ENCODE measurements at regions not wholly inside any gene's neighbourhood (a gene's known extent, or its start where the extent isn't known, plus 50 kb on each side); places are given as distances from the start of the nearest gene placed in this dataset.
A peak's percentile ranks its signal among the peaks of the same experiment; 100 is the strongest.
"Not testable (repeated sequence)": the region's sequence is repeated elsewhere in the genome, so short reads cannot be mapped to it uniquely, and the experiment has no call there.

DNA sequence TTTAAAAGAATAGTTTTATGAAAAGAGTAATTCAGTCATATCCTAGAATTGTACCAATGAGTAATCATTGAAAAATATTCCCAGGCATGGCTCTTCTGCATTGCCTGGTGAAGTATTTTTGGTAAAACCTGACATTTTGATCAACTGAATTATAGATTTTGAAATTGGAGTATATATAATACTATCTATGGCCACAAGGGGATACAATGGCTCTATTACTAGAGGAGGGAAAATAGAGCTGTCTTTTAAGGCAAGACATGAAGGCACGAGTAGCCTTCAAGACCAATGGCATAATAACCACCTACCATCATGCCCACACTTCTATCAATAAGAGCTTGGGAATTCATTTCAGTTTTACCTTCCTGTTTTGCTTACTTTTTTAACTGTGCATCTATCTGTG is 1241.4 kb upstream of the TMEM132C start:
- no peak for DNase-seq

DNA sequence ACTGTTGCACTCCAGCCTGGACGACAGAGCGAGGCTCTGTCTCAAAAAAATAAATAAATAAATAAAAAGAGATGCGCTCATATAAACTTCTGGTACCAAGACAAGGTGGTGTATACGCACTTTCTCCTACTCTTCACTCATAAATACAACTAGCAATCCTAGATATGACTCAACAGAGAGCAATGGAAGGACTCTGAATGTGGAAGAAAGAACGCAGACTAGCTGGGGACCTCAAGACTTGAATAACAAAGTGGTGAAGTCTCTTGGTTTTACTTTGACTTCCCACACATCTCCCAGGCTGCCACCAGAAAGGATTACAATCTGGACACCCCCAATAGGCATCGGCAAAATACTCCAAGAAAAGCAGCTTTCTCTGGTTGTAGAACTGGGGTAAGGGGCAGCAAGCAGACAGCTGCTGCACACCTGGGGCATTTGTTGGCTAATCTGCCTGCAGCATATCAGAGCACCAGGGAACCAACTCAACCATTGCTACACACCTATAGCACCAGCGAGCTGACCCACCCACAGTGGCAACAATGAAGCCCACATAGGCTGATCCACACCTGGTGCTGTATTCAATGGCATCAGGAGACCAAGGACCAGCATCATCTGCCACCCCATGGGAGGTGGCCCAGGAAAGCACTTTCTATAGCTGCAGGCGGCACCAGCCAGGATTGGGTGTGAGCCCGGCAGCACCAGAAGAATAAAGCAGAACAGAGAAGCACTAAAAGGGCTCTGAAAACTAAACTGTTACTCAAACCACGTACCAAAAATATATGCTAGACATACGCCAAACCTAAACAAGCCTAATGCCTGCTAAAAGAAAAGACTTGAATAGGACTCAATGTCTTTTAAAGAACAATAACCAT is 1231.7 kb upstream of the TMEM132C start:
- no peak for DNase-seq

DNA sequence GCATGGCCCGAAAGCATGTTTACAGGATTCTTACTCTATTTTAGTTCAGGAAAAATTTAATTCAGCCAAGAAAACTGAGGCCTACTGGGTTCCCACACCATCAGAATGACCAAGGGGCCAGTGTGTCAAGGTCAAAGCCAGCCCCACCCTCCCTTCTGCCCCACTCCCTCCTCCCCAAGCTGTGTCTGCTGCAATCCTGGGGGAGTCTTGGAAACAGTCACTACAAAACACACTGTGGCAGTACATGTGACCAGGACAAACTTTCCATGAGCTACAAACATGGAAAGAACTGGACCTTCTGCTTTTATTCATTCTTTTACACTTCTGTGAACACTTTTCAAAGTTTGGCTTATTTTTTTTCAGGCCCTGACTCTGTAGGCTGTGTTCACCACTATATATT is 1228.8 kb upstream of the TMEM132C start:
- no peak for DNase-seq

DNA sequence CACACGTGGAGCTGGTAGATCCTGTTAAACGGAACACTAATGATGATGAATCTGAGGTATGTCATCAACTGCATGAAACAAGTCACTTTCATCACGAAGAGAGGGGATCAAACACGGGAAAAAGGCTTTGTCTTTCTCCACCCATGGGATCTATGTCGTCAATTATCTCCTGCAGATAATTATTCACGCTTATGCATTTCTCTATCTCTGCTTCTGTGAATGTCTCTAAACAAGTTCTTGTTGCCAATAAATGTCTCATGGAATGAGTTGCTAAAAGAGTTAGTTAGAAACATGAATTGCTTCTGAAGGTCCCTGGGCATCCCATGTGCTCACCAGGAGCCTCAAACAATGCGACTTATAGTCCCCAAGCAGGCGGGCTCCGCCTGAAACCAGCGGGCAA is 1228.2 kb upstream of the TMEM132C start:
- no peak for DNase-seq

DNA sequence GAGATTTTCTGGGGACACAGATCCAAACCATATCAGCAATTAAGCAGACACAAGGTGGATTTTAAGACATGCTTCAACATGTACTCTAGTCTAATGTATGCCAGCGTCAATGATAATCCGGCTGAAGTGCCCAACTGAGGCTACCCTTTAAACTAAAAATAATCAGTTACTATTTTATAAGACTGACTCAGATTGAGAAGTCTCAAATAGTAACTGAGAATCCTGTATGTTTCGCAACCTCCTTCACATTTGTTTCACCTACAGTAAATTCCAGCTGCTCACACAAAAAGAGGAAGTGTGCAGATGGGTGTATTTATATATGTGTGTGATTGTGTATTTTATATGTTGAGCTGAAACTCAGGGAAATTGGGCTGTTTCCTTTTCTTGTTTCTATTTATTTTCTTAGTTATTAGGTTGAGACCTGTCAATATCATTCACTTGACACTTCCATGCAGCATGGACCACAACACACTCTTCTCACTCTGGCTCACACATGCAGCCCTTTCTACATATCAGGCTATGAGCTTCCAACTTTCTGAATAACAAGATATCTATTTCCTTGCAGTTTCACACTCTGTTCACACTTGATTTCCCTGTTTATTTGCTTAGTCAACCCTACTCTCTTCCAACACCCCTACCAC is 1224.9 kb upstream of the TMEM132C start:
- DNase-seq, result no peak

DNA sequence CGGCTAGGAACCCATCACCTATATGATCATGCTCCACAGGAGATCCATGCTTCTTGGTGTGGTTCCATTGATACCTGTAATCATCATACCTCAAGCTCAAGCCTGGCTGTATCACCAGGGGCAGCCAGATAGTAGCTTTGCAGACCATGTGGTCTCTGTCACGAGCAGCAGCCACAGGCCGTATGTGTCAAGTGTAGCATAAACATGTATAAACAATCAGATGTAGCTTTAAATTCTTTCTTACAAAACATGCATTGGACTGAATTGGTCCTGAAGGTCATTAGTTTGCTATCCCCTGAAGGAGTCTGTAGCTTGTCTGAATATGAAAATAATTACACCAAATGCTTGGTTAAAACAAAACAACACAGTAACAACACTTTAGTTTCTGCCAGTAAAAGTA is 1223.2 kb upstream of the TMEM132C start:
- DNase-seq, result no peak

DNA sequence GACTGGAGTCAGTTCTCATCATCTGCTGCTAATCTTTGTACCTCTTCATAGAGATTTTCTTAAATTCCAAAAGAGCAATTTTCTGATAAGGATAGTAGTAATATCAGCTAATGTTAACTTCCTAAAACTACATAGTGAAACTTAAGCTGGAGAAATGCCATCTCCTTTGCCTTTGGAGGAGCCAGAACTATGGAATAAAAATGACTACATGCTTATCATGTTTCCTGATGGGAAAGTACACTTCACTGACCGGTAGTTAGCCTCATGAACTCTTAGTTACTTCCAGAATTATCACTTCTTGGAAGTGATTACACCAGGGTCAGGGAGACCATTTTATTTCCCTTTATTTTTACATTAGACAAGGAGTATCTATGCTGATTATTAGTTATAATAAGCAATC is 1222.1 kb upstream of the TMEM132C start:
- no peak for DNase-seq

DNA sequence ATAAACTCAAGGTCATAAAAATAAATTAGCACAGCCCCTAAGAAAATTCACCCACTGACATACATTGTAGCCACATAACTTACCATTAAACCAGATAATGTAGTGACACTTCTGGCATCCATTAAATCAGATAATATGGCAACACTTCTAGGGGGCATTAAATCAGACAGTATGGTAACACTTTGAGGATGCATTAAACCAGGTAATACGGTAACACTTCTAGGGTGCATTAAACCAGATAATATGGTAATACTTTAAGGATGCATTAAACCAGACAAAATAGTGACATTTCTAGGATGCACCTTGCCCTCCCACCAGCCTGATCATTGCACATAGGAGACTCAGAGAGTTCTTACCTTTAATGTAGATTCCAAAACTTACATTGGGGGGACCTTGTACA is 1220.5 kb upstream of the TMEM132C start:
- no peak for DNase-seq

DNA sequence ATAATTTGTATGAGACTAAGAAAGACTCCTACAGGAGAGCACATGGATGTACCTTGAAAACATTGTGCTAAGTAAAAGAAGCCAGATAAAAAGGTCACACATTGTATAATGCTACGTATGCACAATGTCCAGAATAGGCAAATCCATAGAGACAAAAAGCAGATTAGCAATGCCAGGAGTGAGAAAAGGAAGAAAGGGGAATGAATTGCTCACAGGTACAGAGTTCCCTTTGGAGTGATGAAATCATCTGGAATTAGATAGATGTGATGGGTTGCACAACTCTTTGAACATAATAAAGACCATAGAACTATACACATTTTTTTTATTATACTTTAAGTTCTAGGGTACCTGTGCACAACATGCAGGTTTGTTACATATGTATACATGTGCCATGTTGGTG is 1218.9 kb upstream of the TMEM132C start:
- no peak for DNase-seq

DNA sequence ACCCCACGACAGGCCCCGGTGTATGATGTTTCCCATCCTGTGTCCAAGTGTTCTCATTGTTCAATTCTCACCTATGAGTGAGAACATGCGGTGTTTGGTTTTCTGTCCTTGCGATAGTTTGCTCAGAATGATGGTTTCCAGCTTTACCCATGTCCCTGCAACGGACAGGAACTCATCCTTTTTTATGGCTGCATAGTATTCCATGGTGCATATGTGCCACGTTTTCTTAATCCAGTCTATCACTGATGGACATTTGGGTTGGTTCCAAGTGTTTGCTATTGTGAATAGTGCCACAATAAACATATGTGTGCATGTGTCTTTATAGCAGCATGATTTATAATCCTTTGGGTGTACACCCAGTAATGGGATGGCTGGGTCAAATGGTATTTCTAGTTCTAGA is 1218.4 kb upstream of the TMEM132C start:
- DNase-seq, result not testable (repeated sequence)

DNA sequence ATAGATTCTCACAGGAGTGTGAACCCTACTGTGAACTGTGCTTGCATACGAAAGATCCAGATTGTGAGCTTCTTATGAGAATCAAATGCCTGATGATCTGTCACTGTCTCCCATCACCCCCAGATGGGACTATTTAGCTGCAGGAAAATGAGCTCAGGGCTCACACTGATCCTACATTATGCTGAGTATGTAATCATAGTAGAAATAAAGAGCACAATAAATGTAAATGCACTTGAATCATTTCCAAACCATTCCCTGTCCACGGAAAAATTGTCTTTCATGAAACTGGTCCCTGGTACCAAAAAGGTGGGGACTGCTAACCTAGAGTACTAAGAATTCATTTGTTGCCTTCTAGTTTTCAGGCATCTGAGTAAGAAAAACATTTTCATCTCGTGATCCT is 1215.8 kb upstream of the TMEM132C start:
- no peak for DNase-seq

DNA sequence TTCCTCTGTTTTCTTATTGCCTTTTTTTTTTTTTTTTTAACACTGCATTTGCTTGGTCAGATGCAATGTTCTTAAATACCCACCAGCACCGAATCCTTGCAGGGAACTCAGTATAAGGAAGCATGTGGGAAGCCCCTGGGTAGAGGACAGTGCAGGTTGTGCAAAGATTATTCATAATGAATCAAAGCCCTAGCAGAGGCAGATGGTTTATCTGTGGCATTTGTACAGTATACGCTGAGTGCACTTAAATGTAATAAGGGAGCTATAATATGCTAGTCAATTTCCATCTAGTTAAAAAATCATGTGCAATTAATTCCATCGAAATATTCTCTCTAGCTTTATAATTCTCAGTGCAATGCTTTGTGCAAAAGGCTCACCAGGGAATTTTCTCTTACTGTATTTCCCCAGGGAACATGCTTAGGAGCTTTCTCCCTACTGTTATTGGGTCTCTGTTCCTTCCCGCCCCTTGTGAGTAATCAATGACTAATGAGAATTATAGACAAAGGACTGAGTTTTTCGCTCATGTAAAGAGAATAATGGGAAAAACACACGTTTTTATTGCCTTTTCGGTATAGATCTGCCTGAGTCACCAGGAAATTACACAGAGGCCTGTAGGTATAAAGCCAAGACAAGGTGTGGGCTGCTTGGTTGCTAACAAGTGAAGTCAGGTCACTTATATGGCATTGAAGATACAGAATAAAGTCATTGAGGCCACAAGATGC is 1214.3 kb upstream of the TMEM132C start:
- no peak for DNase-seq

DNA sequence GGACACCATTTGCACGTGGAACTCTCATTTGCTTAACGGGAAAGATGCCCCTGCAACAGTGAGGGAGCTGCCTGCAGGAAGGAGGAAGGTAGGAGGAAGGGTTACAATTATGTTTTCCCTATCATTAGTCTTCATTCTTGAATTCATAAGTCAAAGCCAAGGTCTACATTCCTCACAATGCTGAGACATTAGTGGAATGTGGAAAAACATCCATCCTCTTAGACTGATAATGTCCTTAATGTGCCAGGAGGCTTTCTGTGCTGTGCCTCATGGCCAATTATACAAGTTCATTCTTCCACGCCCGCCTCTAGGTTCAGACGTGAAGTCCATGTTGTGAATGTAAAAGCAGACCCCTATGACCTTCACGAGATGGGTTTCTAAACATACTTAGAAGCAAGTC is 1212.4 kb upstream of the TMEM132C start:
- DNase-seq, result no peak

DNA sequence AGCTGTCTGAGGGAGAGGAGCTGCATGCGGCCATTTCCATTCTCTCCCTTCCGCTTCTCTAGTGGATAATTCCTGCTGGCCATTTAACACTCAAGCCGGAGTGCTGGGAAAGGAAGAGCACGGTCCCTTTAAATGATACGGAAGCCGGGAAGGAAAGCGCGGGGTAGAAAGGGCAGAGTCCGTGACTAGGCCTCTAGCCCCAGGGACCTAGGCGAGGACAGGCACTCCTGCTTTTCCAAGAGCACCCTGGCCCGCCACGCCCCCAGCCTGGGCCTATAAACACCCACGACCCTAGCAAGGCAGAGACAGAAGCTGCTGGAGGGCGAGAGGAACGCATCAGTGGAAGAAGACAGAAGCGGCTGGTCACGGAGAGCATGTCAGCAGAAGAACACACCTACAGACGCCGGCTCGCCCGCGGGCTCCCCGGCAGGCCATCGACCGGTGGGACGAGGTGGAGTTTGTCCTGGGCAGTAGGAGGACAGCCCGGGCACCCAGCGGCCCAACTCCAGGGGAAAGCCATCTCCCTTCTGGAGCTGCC is 1206.6 kb upstream of the TMEM132C start:
- no peak for DNase-seq

DNA sequence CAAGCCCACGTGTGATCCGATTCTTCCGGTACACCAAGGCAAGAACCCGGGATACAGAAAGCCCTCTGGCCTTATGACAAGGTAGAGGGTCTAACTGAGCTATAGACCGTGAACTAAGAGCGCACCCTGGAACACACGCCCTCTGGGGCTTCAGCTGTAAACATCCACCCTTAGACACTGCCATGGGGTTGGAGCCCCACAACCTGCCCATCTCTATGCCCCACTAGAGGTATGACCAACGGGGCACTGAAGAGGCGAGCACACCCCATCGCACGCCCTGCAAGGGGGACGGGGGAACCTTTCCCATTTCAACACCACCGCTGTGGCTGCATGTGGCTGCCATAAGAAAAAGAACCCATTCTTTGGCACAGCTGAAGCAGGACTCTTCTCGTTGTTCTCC is 1206.0 kb upstream of the TMEM132C start:
- no peak for DNase-seq

DNA sequence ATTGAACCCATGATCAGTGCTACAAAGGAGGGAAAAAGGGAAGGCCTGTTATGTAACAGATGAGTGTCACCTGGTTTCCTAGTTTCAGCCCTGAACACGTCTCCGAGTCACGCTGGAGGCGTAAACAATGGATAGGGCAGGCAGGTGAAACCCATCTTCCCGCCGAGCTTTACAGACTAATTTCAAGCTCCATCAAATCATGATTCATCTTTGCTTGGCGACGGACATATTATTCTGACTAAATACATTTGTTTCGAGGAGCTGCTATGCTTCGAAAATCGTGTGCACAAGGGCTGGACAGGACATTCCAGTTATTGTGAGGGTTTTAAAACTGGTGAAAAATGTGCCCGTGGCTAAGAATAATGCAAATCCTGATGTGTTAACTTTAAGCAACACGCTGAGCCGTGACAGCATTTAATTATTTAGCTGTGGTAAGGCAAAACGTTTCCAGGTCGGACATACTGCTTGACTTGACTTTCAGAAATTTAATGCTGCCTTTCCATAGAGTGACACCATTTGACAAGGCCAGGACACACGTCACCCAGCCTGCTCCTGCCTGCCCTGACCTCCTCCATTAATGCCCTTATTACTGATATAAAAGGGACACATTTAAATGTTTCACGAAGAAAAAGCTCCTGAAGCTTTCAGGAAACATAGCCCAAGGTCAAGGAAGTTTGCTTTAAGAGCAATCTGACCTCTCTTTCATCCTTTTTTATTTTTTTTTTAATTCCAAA is 1203.5 kb upstream of the TMEM132C start:
- no peak for DNase-seq

DNA sequence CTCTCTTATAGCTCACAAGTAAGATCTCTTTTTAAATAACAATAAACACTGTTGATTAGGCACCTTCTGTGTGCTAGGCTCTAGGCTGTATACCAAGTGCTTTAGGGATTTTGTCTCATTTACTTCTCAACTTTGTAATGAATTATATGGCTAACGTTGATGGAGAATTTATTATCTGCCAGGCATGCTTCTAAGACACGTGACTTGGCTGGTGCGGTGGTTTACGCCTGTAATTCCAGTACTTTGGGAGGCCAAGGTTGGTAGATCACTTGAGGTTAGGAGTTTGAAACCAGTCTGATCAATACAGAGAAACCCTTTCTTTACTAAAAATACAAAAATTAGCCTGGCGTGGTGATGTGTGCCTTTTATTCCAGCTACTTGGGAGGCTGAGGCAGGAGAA is 1202.8 kb upstream of the TMEM132C start:
- DNase-seq, result no peak

DNA sequence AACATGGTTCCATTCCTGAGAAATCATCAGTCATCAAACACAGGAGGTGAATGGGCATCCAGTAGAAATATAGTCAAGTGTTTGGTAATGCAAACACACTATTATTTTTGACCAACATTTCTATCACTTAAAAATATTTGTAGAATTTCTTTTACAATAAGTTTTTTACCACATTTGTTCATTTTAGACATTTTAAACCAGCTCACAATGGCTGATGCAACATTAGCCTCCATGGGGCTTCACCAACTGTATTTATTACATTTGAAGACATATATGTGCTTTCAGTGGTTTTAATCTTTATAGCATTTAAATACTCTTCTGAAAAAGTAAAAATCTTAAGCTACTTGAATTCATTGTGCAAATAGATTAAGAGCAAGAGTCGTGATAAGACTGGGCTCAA is 1201.4 kb upstream of the TMEM132C start:
- no peak for DNase-seq

DNA sequence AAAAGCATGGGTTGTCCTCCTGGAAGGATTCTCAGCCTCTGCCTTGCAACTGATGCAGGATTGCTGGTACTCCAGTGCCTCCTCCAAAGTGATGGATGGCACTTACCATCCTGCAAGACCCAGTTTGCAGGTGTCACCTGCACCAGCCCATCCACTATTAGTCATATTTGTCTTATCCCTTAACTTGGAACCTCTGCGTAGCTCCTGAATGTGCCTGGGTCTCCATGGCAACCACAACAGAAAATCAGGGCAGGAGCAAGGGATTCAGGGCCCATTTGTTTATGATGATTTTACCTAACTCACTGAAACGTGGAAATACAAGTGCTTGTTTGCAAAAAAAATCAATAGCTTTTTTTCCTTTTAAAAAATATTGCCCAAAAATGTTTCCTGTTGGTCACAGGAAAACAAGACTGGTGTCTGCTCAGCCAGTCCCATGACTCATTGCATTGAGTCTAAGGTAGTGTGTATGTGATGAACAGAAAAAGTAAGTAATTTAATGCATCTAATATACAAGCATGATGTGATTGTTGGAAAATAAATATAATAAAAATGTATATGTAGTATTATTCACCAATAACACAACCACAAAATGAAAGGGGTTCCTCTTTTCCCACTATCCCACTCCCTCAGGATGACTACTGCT is 1196.3 kb upstream of the TMEM132C start:
- peak; percentile 1 for DNase-seq

DNA sequence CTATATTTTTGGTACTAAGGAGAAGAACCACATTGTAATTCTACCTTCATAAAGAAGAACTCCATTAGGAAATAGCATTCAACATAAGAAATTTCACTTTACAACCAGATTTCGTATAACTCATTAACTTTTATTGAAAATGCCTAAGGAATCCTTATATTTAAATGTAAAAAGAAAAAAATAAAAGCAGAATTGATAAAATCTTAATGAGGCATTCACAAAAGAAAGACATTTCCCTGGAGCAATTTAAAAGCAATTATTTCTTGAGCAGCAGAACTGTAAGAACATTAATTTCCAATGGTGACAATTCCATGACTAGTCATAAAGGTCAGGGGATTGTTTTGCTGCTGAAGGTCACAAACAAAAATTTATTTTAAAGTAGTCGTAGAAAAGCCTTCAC is 1192.8 kb upstream of the TMEM132C start:
- no peak for DNase-seq

DNA sequence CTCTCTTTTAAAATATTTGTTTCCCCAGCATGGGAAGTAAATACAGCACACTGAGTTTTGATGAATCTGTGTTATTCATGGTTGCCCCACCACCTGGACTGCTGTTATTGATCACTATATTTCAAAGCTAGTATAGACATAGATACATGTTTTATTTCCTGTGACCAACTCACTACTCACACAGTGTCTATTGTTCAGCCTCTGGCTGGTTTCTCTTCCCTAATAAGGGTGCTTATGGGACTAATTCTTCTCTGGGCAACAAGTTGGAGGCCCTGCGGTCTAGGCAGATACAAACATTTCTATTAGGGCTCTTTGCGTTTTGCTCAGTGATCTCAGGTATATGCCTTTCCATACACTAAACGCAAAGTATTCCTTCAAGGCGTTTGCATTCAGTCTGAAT is 1191.0 kb upstream of the TMEM132C start:
- DNase-seq, result no peak

DNA sequence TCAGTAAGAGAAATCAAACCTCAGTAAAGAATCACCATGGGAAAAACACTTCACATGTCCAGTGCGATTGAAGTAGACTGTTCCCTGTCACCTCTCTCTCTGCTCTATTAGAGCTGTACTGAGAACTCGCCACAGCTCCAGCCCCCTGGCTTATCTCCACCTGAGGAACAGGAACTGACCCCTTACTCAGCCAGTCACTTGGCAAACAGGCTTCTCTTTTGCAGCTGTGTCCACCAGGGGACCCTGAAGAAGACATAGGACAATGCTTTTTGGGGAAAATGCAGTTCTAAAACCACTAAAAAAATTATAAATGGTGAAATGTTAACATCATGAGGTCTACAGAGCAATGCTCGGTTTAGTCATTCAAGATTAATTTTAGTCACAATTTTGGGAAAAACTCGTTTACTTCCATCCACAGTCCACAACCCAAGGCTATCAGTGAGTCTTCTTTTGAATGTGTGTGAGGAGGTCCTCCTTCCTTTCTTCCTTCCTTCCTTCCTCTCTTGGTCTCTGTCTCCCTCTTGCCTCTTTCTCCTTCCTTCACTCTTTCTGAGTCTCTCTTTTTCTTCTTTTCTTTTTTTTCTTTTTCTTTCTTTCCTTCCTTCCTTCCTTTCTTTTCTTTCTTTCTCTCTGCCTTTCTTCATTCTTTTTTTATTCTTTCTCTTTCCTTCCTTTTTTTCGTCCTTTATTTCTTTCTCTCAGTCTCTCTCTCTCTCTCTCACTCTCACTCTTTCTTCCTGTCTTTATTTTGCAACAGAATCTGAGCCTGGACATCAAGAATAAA is 1189.5 kb upstream of the TMEM132C start:
- no peak for DNase-seq

Data from NCI-H1092 treated with DMSO at 0.1 percent for 48 hours (cell line).